Lower leg skin (tissue), 3 donors: ENCODE measurements at regions not wholly inside any gene's neighbourhood (a gene's known extent, or its start where the extent isn't known, plus 50 kb on each side); places are given as distances from the start of the nearest gene placed in this dataset.

Source experiments
- POLR2A ChIP-seq, 2 donors: fragments of 450-650 bp; IDR thresholded peaks; one replicate each; pipeline ENCODE4 v1.6.1; 2016 to 2017; ENCODE audit warnings: antibody characterized with exemption in 2 of 2, mild to moderate bottlenecking in 1 of 2, moderate library complexity in 1 of 2
- TF ChIP-seq, protein P1 (sequence below), 3 donors: fragments of 450-650 bp; IDR thresholded peaks; one replicate each; pipeline ENCODE4 v1.5.1; 2016; ENCODE audit warnings: antibody characterized with exemption in 3 of 3, mild to moderate bottlenecking in 3 of 3, moderate library complexity in 2 of 3

GRCh38 chr5:159440968-159441367 lies 110.7 kb upstream of the IL12B start:
- TF ChIP-seq, protein P1, sequence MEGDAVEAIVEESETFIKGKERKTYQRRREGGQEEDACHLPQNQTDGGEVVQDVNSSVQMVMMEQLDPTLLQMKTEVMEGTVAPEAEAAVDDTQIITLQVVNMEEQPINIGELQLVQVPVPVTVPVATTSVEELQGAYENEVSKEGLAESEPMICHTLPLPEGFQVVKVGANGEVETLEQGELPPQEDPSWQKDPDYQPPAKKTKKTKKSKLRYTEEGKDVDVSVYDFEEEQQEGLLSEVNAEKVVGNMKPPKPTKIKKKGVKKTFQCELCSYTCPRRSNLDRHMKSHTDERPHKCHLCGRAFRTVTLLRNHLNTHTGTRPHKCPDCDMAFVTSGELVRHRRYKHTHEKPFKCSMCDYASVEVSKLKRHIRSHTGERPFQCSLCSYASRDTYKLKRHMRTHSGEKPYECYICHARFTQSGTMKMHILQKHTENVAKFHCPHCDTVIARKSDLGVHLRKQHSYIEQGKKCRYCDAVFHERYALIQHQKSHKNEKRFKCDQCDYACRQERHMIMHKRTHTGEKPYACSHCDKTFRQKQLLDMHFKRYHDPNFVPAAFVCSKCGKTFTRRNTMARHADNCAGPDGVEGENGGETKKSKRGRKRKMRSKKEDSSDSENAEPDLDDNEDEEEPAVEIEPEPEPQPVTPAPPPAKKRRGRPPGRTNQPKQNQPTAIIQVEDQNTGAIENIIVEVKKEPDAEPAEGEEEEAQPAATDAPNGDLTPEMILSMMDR (IDR thresholded peaks at IDR 0.05): no peak
- TF ChIP-seq POLR2A (IDR thresholded peaks at IDR 0.05): no peak
